GM18870 (cell line): ENCODE measurements at regions not wholly inside any gene's neighbourhood (a gene's known extent, or its start where the extent isn't known, plus 50 kb on each side); places are given as distances from the start of the nearest gene placed in this dataset.
"Not testable (repeated sequence)": the region's sequence is repeated elsewhere in the genome, so short reads cannot be mapped to it uniquely, and the experiment has no call there.

Experiments used
- ATAC-seq: cut with Tn5 transposase; IDR thresholded peaks from one replicate; pipeline ENCODE4 v1.9.1; 2021; ENCODE audit warnings: moderate library complexity; ENCODE audit not compliant: unreplicated experiment

DNA sequence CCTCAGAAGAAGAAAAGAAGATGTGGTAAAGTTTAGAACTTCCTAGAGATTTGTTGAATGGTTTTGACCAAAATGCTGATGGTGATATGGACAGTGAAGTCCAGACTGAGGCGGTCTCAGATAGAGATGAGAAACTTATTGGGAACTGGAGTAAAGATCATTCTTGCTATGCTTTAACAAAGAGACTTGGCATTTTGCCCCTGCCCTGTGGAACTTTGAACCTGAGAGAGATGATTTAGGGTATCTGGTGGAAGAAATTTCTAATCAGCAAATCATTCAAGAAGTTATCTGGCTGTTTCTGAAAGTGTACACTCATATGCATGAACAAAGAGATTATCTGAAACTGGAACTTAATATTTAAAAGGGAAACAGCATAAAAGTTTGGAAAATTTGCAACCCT is 505.2 kb downstream of the NSUN3 start:
- ATAC-seq: no peak

DNA sequence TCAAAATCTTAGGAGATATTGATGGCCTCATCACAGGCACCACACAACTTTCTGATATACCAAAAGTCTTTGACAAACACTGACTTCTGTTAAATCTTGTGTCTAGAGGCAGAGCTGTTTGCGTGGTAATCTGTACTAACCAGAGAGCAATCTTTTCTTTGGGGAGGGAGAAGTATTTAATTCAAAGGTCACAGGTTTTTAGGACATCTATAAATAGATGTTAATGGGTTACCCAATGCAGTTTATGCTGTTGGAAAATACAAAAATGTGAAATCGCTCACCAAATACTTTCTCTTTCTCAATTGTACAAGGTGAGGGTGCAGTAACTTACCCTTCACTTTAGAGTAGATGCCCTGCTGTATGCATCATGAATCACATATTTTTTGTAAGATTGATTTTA is 510.5 kb downstream of the NSUN3 start:
- no peak for ATAC-seq

DNA sequence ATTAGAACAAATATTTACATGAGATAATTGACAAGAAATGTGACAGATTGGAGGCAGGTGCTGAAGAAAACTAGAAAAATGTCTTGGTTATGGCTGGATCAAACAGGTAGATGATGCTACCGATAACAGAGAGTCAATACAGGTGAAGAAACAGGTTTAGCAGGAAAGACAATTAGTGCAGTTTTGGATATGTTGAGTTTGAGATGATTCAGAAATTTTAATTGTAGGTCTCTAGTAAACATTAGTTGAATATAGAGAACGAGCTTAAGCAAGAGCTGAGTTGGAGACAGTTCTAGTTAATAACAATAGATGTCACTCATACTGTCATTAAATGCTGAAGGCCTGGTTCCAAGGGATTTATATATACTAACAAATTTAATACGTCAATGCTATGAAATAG is 524.4 kb downstream of the NSUN3 start:
- no peak for ATAC-seq

DNA sequence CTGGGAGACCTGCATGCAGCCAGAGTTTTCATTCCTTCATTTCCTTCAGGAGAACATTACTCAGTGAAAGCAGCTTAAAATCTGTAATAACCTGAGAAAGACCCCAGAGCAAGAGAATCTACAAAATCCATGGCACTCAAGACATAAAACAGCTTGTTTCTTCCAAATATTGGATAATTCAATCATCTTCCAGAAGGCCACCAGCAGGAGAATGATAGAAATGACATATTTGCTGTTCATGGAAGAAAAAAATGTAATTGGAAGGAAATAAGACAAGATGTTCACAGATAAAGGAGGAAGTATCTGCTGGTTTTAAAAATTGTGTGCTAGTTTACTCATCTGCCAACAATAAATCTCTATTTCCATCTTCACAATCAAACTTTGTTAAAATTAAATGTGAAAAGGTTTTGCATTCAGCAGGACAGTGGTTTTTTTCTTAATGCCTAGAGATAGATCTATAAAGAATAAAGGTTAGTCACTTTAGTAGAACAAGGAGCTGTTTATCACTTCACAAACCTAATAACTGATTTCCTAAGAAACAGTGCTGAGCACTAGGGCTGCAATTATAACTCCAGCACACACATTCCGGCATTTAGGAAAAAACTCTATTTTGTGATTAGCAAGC is 530.8 kb downstream of the NSUN3 start:
- ATAC-seq: no peak

DNA sequence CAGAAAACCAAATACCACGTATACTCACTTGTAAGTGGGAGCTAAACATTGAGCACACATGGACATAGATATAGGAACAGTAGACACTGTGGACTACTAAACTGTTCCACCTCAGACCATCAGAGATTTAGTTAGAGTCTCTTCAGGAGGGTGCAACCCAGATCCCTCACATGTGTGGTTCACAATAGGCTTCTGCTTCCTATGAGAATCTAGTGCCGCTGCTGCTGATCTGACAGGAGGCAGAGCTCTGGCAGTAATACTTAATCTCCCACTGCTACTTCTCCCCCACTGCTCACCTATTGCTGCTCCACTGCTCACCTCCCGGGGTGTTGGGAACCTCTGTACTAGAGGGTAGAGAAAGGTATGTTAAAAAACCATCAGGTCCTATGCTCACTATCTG is 533.3 kb downstream of the NSUN3 start:
- no peak for ATAC-seq

DNA sequence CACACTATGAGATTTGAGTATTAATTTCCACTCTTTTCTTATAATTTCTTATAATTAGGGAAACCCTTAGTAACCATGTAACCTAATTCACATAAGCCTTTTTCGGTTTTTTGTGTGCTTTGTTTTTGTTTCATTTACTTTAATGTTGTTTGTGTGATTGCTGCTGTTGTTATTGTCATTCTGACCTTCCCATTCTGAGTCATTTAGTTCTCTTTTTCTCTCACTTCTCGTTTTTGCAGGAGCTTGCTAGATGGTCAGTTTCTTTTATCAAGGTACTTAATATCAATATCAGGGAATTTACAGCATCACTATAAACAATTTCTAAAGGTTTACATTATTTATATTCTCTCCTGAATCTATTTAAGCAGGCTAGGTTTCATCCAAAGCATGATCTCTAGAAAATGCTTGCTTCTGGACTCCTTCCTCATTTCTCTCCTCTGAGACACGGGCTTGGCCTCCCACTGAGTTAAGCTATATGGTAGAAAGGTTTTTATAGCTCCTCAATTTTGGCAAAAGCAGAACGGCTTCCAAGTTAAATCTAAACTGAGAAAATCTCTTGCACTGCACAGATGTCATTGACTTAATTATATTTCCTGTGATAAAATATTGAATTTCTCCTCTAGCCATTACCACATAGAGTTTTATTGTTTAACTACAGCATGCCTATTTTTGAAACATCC is 534.2 kb downstream of the NSUN3 start:
- peak; percentile 94 for ATAC-seq

DNA sequence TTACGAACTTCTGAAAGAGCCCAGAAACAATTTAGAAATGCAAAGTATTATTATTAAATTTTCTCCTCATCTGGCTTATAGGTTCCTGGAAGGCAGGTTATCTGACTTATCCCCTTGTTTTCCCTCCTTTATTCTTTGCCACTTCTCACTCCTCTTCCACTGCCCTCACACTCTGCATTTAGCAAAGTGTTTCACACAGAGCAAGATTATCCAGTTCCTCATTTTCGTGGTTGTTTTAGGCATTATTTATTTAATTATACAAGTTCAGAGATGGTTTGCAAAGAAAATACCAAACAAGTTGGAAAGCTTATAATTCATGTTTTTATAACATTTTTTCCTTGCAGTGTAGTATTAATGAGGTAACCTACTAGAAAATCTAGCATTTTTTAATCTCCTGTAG is 544.9 kb downstream of the NSUN3 start:
- no peak for ATAC-seq

DNA sequence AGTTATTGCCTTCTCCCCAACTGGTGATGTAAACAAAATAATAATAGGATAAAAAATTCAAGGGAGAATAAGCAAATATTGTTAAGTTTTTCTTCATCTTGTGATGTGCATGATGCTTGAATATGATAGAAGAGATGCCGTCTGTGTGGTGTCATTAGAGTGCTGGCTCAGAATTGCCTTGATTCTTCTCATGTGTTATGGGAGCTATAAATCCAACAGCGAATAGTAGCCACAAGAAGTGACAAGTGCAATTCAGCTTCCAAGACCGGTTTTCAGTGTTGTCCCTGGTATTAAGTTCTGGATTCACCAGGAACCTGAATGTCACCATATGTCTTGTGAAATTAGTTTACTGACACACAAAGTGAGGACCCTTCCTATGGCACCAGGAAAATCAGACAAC is 547.0 kb downstream of the NSUN3 start:
- no peak for ATAC-seq

DNA sequence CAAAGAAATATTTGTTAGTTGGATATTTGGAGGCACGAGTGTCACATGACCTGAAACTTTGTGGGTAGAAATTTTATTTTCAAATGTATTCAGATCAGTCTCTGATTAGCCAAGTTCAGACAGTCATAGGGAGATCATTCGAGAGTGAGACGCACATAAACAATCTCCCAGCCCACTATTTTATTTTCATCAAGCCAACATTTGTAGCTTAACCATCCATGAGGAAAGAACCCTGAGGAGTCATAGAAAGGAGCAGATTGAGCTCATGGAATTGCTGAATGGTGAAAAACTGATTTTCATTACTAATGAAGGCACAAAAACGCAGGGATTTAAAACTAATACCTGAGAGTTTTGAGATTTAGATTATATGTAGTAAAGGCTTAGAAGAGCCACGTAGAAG is 548.7 kb downstream of the NSUN3 start:
- no peak for ATAC-seq

DNA sequence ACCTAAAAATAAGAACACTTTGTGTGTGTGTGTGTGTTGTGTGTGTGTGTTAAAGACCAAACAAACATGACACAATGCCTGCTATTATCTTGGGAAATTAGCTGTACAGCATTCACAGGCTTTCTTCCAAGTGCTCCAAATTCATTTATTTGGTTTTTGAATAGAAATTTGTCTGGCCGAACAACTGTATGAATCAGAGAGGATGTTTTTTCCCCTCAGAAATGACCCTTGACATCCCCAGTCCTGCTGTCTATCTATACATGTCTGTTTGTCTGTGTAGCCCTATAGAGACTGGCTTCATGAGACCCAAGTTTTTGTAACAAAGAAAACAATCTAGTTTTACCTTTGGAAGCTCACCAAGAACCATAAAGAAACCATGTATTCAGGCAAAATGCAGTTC is 549.8 kb downstream of the NSUN3 start:
- ATAC-seq: no peak

DNA sequence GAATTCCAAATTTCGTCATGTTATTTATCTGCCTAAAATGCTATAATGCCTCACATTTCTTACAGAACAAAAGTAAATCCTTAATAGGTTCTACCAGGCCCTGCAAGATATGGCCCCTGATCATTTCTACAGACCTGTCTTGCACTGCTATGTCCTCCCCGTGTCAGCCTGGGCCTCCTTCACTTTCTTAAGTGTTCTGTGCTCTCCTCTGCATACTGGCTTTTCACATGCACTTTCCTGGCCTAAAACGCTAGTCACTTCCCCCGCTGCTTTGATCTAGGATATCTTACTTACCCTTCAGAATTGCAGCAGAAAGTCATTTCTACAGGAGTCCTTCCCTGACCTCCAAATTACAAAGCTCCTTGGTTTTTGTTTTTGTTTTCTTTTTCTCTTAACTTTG is 551.3 kb downstream of the NSUN3 start:
- no peak for ATAC-seq

DNA sequence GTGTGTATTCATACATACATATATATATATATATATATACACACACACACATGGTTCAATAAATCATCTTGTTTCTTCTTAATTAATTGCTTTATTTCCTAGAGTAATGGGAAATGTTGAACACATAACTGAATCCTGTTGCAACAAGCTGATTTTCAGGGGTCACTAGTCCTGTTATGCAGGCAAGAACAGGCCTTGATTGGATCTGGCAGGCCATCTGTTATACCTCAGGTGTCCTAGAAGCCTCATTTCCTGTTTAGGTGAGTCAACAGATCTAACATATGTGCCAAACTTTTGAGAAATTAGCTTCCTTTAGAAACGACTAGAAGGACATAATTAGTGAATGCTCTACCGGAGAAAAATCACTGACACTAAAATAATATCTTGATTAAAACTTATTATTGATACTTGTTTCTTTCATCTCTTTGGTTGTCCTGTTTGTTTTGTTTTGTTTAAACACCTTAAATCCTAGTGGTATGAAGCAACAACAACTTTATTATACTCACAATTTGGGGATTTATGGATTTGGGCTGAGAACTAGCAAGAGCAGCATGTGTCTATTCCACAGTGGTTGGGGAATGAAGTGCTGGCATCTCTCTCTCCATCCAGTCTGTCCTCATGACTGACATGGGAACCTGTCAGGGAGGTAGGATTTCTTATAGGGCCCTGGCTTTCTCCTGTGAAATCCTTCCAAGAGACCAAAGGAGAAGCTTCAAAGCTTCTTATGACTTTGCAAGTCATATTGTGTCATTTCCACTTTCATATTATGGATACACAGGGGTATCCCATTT is 552.6 kb downstream of the NSUN3 start:
- ATAC-seq: no peak

DNA sequence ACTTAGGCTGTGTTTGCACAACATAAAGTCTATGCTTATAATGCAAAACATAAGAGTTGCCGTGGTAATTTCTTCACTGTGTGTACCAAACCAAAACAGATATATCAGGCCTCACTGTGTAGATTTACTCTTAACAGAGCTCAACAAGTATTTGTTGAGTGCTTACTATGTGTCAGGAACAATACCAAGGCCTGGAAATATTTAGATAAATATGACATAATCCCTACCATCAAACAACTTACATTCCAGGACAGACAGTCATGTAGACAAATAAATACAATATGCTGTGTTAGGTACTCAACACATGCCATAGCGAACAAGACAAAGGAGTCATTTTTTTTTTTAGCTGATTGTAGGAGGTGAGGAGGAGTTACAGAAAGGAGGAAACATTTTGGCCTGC is 554.0 kb downstream of the NSUN3 start:
- ATAC-seq: no peak

DNA sequence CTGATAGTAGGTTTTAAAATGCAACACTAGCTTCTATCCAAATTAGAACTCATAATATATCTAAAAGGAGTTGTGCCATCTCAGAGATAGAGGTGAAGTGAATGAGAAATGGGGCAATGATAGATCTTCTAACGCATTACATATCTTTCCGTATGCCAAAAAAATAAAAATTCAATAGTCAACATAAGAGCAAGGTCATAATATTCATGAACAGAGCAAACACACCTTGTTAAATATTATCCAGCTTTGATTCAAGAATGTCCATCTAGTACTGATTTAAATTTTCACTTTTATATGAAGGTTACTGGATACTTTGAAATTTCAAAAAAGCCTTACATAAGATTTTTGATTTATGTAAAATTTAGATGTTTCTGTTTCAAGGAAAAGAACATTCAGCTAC is 554.5 kb downstream of the NSUN3 start:
- ATAC-seq: no peak

DNA sequence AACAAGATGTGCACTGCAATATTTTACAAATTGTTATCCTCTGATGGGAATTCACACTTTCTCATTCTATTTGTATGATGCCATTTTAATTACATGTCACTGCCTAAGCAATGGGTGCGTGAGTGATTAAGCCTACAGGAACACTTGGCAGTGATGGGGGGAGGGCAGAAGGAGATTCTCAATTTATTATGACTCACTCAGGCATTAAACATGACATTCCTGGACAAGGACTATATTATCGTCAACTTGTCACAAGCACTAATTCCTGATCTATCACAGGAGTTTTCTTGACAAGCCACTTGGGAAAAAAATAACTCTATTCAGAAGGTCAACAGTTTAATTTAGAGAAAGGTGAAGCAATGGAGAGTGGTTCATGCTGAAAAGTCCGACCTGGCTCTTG is 556.8 kb downstream of the NSUN3 start:
- ATAC-seq: no peak

DNA sequence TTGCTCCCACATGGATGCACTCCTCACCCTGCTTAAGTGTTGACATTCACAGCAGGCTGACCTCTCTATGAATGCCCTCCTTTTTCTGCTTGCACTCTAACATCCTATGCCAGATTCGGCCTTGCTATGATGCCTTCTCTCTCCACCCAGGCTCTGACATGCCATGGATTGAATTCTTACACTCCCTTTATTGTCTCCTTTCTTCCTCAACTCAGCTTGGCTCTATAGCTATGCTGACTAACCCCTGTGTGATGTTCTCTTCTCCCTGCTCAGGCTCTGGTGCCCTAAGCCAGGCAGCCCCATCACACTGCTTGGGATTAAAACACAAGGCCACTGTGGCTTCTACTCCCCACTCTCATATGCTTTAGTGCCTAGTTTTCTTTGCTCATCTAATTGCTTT is 563.7 kb downstream of the NSUN3 start:
- ATAC-seq: no peak

DNA sequence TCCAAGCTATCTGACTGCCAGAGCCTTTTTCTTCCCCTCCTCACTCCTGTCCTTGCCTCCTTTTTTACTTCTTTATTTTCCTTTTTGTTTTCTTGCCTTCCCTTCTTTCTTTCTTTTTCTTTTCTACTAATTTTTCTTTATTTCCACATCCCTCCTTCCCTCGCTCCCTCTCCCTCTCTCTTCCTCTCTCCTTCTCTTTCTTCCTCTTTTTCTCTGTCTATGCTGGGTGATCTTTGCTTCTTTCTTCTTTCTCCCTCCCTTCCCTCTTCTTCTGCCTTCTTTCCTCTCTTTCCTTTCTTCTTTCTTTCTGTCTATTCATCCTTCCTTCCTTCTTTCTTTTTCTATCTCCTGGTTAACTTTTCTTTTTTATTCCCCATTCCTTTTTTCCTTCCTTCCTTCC is 564.8 kb downstream of the NSUN3 start:
- no peak for ATAC-seq

DNA sequence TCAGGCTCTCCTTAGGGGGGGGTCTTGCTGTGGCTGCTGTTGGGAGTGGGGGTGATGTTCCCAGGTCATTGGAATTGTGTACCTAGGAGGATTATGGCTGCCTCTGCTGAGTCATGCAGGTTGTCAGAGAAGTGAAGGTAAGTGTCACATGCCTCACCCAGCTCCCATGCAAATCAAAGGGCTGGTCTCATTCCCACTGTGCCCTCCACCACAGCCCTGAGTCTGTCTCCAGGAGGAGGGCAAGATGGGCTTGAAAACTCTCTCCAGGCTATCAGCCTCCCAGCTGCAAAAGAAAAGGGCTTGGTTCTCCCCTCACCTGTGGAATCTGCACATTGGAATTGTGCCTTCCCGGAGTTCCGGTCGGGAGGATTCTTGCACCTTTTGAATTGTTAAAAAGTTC is 580.5 kb downstream of the NSUN3 start:
- ATAC-seq: no peak

DNA sequence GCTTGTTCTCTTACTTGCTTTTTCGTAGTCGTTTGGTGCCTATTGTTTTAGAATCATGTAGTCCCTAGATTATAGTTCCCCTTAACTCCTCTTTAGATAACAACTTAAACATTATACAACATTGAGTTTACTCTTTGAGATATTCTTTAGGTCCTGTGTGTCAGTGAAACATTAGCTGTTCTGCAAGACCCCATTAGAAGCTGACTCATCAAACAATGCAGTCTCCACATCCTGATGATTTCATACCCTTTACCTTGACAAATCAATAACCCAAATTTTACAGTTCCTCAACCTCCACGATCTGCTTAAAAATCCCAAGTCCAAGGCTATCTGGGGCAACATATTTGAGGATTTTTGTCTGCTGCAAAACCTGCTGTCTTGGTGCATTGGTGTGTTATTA is 582.9 kb downstream of the NSUN3 start:
- no peak for ATAC-seq

DNA sequence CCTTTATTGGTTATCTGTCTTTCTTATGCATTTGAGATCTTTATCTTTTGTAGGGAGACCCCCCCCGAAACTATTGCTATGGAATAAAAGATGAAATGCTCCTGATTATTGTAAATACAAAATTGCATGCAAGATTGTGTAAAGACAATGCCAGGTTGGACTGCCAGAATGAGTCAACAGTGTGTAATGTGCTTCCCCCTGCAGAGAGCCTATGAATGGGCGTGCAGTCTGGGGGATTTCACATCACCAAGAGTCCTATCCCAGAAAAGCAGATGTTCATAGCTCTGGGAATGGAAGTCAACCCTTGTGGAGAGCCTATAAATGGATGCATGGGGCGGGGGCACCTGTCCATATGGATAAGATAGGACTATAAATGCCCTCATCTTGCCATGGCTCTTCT is 584.3 kb downstream of the NSUN3 start:
- ATAC-seq: no peak

DNA sequence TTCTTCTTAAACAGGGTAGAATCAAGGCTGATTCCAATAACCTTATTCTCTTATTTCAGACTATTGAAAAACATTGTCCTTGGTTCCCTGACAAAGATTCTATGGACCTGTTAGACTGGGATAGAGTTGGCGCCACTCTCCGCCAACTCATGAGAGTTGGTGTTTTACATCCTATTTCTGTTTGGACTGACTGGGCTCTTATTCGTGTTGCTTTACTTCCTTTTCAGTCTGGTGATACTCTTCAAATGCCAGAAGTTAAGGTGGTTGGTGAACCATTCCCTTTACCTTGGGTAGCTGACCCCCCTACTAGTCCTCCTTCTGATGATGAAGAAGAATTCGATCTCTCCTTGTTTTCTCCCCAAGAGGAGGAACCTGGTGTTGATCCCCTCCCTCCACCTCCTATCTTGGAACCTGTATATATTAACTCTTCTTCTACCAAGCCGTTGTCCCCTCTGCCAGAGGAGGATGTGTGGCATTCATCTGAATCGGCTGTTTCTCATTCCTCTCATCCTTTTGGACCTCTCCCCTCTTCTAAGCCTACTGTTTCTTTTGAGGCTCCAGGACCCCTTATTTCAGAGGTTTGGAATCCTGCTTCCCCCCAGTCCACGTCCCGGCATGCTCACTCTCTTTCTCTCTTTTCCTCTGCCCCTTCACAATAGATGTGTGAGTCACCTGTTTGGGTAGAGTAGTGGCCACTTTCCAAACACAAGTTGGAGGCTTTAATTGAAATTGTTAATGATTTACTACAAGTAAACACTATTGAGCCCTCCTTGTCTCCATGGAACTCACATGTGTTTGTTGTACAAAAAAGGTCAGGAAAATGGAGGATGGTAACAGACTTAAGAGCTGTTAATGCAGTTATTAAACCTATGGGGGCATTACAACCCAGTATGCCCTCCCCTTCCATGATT is 585.7 kb downstream of the NSUN3 start:
- ATAC-seq: not testable (repeated sequence)
